ENCODE measurements at regions not wholly inside any gene's neighbourhood (a gene's known extent, or its start where the extent isn't known, plus 50 kb on each side); places are given as distances from the start of the nearest gene placed in this dataset.

DNA sequence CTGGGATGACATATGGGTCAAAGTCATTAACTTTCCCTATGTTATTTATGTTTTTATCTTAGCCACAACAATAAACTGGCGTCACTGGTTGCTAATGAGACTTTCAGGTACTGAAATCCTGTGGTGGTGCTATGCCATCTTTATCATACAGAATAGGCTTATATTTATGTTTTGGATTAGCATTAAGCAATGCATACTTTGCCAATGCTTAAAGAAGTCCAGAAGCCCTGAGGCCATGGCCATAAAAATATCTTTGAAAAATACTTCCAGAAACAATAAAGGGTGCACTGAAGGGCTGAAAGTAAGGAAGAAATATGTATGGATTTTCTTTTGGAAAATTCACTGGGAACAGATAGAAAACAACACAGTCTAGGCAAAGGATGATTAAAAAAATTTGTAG is 304.6 kb upstream of the SLC10A2 start:
- DNase-seq (ENCODE audit: low read depth in 2 of 2), result no peak

DNA sequence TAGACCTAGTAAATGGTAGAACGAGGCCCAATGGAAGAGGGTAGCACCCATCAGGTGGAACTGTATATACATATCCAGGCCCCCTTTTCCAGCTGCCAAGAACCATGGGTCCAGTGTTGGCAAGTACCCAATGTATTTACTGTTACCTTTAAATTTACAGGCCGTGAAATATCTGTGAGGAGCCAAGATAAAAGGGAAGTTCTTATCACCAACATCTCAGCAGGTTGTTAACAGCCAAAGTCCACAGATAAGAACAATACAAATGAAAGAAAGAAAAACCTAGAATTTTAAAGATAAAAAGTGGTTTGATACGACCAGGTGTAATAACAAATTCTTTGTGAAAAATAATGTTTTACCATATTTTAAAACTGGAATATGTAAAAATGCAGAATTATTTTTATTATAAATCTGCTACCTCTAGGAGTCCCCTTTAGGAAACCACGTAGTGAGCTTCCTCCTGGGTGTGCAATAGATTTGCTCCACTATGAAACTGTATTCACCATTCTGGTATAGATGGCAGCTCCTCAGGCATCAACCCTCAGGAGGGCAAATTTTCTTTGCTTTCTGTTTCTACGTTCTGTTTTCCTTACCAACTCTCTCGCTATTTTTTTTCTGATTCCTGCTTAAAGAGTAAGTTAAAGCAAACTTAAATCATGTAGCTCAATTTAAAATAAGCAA is 292.2 kb upstream of the SLC10A2 start:
- no peak for DNase-seq (ENCODE audit: low read depth in 2 of 2)

DNA sequence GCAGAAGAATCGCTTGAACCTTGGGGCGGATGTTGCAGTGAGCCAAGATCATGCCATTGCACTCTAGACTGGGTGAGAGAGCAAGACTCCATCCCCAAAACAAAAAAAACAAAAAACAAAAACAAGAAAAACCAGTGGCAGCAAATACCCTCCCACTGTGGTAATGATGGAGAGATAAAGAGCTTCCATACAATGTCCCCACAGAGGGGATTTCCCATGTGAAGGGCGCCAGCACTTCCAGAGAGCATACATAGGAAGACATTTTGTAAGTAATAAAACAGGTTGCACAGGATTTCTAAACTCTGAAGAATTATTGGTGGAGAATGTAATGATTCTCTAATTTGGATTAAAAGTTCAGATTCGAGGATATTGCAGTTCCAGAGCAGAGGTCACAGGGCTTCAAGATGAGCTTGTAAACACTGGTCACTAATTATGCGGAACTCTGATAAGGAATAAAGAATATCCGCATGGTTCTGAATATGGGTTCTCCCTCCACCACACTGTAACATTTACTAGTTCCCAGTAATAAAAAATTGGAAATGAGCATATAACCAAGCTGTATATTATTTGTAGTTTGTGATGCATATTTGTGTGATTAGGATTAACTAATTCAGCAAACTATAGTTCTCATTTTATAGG is 290.1 kb upstream of the SLC10A2 start:
- DNase-seq (ENCODE audit: low read depth in 2 of 2), result no peak

DNA sequence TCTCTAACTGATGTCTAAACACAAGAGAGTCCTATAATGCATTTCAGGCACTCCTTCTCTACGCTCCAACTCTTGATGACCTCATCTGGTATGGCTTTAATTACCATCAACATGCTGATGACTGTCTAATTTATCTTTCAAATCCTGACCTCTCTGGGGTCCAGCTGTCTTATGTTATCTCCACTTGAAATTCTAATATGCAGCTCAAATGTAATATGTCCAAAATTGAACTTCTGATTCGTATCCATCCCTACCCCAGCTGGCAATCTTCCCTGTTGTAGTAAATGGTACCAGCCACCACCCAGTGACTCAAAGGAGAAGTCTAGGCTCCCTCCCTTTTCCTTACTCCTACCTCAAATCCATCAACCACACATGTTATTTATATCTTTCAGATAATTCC is 288.0 kb upstream of the SLC10A2 start:
- DNase-seq (ENCODE audit: low read depth in 2 of 2), result no peak

DNA sequence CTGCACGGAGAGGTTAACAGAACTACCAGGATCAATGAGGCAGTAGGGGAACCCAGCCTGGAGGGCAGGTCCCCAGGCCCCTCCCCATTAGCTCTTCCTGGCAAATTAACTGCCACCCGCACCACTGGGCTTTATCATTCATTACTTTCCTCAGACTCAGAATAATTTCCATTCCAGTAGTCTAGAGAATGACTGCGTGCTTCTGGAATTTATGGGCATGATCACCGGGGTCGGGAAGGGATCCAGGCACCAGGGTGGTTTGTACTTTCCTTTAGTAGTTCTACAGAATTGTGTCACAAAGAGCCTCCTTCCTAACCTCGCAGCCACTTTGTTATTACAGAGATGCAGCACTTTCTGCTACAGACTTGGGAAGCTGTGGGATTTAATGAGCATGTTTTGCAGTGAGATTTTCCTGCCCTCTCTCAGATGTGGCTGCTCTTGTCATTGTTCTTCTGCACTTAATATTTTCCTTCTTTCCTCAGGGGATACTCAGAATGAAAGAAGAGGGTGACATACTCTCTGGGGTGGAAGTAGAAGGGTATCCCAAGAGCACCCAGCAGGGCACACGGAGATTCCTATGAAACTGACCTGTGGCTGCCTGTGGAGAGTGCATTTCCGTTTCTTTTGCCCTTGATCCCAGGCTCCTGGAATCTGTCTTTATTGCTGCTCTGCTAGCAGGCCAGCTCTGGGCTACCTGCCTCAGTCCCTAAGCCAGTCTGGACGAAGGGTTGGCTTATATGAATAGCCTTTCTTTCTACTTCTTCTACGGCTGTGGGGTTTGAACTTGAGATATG is 285.0 kb upstream of the SLC10A2 start:
- no peak for DNase-seq (ENCODE audit: low read depth in 2 of 2)

DNA sequence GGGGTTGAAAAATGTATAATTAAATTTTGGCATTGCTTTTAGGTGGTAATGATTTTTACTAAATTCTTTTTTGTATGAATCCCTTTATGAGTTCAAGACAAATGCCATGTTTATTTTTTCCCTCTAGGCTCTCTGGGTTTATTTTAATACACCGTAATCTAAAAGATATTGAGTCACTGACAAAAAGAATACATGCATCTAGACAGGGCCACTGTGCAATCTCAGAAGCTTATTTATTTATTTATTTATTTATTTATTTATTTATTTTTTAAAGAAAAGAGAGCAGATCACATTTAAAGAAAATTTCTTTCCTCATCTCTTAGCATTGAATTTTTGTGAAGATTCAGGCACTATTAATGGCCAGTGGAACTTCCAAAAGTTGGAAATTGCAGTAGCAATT is 283.9 kb upstream of the SLC10A2 start:
- no peak for DNase-seq (ENCODE audit: low read depth in 2 of 2)

DNA sequence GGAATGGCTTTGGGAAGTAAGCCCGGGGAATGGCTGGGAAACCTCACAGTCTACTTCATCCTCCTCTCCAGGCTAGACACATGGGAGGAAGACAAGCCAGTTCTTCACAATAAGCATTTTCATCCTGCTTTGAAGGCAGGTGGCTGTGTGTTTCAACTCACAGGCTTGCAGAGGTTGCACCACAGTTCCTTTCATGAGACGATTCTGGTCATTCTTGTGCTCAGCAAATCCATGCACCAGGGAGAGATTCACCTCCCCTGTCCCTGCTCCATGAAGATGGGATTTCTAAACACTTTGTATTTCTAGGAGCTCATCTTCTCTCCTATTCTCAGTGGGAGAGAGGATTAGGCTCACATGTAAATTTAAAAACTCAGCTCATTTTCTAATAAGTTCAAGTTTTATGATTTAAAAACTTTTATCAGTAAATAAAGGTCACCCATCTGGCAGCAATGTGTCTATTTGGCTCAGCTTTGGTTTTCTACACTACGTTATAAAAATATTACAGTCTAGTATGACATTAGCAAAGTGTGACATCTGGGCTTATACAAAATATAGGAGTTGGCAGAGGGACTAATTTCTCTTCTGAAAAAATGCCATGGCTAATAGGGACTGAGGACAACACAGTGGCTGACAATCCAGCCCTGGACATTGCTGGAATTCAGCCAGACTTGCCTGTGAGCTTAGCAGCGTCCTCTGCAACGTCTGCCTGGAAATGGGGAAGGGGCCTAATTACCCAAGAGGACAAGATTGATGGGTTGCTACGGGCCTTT is 283.2 kb upstream of the SLC10A2 start:
- DNase-seq (ENCODE audit: low read depth in 2 of 2), result no peak

DNA sequence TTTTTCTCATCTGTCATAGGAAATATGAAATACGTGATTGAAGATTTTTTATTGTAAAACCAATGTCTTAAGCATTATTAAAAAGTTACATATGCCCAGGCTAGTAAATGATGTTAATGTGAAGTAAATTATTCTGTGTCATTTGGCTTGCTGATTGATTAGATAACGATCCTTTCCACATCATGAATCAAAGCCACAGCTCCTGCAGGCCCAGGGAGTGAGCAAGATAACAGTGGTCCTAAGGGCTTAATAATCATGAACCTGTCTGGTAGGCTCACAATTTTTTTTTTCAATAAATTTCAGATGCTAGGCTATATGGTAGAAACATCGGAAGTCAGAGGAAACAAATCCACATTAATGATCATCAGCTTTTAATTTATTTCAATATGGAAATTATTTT is 269.0 kb upstream of the SLC10A2 start:
- no peak for DNase-seq (ENCODE audit: low read depth in 2 of 2)

DNA sequence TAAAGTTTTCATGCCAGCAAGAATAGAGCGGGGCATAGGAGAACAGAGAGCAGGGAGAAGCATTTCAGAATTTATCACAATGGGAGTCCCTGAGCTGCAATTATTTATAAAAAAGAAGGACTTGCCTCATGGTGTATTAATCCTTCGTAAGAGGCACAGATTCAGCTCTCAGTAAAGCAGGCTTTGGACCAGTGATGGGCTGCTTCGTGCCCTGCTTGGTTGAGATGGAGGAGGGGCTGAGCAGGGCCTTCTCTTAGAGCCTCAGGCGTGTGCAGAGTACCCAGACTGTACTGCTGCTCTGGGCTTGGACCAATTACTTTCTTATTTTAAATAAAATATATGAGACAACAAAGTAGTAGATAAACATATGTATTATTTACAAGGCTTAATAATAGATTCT is 265.7 kb upstream of the SLC10A2 start:
- DNase-seq (ENCODE audit: low read depth in 2 of 2), result no peak

DNA sequence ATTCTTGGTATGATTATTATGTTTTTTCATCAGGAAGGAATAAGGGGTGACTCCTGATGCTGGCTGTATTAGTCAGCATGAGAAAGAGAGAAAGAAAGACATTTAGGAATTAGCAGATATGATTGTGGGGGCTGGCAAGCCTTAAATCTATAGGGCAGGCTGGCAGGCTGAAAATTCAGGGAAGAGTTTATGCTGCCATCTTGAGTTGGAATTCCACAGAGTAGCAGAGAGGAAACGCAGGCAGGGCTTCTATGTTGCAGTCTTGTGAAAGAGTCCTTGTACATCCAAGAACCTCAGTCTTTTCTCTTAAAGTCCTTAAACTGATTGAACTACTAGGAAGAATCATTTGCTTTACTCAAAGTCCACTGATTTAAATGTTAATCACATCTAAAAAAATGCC is 262.7 kb upstream of the SLC10A2 start:
- DNase-seq (ENCODE audit: low read depth in 2 of 2), result no peak

DNA sequence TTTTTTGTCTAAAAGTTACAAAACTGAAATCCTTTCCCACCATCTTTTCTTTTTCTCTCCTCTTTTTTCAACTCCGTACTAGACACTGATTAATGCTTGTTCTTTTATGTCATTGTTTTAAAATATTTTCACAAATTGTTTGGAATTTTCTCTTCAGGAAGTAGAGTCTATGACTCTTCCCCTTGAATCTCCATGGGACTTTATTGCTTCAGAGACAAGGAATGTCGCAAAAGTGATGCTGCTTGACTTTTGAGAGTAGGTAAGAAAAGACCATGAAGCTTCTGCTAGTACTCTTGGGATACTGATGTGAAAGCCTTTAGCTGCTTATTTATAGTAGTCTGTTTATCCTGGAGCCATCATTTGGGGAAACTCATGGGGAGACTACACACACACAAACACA is 260.1 kb upstream of the SLC10A2 start:
- DNase-seq (ENCODE audit: low read depth in 2 of 2), result no peak

DNA sequence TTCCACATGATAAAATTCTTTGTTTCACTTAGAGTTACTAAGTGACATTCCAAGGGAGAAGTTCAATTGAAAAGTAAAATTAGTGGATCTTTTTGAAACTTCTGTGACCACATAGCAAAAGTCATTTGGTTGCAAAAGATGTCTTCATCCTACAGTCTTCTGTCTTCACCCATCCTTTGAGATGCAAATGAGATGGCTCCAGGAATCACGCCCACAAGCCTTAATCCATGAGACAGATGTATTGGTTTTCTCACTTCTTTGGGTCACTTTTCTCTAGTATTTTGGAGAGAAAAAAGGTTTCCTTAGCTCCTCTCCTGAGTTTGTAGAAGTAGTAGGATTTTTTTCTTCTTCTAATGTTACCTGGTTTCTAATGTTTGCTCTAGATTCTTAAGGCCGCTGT is 259.5 kb upstream of the SLC10A2 start:
- no peak for DNase-seq (ENCODE audit: low read depth in 2 of 2)

DNA sequence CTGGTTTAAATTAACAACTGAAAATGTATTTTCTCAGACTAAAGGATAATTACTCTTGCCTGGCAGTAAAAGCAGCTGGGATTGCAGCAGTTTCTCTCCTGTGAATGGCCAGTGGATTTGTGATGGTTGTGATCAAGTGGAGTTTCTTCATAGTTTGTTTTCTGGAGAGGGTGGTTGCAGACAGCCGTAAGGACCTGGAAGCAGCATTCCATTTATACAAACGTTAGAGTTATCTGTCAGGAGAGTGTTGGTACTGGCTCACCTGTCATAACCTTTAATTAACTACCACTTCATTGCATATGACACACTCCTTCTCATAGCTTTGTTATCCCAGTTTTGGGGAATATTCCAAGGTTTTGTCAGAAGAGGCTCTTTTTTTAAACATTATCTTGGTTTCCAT is 258.4 kb upstream of the SLC10A2 start:
- DNase-seq (ENCODE audit: low read depth in 2 of 2), result no peak

DNA sequence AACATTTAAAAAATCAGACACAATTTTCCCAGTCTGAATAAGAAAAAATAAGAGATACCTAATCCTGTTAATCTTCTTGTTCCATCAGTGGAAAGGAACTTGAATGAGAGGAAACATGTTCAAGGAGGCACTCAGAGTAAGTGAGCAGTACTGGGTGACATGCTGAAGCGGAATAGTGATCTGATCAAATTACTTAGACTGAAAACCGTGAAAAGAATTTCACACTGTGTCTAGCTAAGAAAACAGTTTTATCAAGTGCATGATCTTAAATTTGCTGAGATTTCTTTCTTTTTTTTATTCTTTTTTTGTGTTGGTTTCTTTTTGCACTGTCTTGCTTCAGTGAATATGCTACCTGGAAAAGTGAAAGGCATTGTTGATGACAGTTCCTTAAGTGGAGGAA is 249.5 kb upstream of the SLC10A2 start:
- DNase-seq (ENCODE audit: low read depth in 2 of 2), result no peak

DNA sequence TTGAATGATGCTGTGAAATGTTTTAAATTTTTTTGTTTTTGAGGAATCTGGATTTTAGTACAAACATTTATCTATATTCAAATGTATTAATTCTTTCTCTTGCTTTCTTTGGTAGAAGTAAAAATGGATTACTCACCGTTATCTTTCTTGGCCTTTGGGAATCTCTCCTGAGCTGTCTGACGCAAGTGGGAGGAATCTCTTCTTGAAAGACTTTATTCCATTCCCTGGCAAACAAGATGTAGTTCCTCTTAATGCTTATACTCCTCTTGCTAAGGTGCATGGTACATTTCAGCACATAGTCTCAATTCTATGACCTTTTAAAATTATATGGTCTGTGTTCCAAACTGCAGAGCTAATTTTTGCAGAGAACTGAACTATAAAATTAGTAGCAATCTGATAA is 246.2 kb upstream of the SLC10A2 start:
- DNase-seq (ENCODE audit: low read depth in 2 of 2), result no peak

DNA sequence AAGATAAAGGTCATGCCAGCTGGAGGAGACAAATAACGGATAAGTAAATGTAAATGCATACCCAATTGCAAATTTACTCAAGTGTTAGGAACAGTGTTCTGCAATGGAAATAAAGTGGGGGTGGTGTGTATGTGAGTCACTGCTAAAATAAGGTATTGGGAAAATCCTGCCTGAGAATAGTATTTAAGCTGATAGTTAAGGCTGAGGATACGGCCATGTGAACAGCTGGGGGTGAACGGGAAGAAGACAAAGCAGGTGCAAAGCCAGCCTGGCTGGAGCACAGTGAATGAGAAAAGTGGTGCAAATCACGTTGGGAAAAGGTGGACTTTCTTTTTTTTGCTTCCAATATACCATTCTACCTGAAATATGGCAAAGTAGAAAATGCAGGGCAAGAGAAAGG is 242.4 kb upstream of the SLC10A2 start:
- DNase-seq (ENCODE audit: low read depth in 2 of 2), result no peak

DNA sequence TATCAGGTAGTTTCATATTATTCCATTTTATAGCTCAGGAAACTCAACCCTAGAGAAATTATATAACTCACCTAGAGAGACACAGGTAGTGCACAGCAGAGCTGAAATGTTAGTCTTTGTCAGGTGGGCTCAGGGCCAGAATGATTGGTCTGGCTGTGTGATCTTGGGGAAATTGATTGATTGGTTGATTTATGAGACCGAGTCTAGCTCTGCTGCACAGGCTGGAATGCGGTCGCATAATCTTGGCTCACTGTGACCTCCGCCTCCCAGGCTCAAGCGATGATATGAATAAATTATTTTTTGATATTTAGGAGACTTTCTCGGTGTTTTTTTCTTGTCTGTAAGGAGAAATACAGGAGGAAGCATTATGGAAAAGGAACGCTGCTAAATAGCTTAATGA is 239.9 kb upstream of the SLC10A2 start:
- no peak for DNase-seq (ENCODE audit: low read depth in 2 of 2)

DNA sequence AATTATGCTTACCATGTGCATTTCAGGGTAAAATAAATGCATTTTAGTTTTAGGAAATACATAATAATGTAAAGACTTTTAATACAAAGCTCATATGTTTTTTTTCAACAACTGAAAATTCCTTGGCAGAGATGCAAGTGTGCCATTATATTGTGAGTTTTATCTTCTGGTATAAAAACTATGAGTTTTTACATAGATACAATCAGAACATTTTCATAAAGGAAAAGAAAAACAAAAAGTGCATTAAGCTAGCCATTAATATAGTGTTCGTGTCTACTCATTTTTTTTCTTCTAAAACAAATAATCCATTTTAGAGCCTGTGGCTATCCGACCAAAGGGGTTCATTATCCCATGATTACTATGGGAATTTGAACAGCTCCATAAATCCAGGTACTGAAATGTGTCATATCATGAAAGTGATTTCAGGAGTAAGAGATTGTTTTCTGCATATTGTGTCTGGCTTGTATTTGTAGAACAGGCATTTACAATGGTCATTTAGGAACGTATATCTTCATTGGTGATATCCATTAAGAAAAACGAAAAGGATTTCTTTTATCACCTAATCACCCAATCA is 236.9 kb upstream of the SLC10A2 start:
- no peak for DNase-seq (ENCODE audit: low read depth in 2 of 2)

DNA sequence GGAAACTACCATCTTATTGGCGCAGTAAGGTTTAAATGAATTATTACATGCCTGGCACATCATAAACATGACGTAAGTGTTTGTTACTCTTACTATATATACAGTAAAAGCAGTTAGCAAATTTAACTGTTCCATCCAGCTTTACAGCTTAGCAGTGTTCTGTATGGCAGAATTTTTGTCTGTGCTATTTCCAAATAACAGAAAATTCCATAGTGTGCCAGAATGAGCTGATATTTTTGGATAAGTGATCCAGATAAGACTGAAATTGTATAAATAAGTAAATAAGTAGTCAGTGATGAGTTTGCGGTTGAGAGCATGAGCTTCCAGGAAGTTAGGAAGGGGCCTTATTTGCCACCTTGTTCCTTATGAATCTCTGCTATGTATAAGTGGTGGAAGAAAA is 236.5 kb upstream of the SLC10A2 start:
- DNase-seq (ENCODE audit: low read depth in 2 of 2), result no peak

DNA sequence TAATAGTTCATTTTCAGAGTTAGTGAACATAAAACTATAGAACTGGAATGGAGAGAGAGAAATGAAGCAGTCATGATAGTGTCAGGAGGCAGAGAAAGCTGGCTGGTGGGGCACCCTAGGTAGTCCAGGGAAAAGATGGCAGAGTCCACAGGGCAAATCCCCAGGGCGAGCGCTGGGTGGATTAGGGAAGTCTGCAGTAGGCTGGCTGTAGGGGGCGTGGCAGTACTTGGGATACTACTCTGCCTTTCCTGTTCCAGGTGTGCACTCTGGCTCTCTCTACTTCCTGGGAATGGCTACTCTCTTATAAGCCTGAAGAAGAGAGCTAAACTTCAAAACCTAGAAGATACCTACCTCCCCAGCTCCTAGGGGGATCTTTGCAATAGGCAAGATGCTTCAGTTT is 232.9 kb upstream of the SLC10A2 start:
- DNase-seq (ENCODE audit: low read depth in 2 of 2), result no peak

DNA sequence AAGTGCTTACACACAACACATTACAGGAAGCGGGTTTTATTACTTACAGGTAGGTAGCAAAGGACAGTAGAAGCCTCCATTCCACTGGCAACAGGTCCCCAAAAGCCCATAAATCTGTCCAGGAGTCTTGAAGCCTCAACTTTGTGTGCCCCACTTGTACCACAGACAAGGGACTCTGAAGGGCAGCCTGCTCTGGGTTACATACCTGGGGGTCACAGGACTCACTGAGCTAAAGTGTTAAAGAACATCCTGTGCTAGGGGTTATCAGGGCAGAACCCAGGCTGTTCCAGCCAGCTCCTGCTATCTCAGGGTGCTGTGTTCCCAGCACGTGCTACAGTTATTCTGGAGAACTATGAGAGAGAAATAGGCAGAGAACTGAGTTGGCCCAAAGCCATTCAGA is 230.9 kb upstream of the SLC10A2 start:
- DNase-seq (ENCODE audit: low read depth in 2 of 2), result no peak

Data from stimulated activated CD4-positive, alpha-beta T cell treated with anti-CD3 and anti-CD28 coated beads, Interleukin-12 subunit alpha, Interleukin-12 subunit beta, amount 100 ng/mL, for 24 hours (primary cell).